Mesendoderm (in vitro differentiated cells): ENCODE measurements at regions not wholly inside any gene's neighbourhood (a gene's known extent, or its start where the extent isn't known, plus 50 kb on each side); places are given as distances from the start of the nearest gene placed in this dataset.

Experiments used
- DNase-seq: peaks from one replicate; pipeline ENCODE4 v3.0.0; 2013
- H2AK5ac ChIP-seq: 2 replicates; pipeline ENCODE4 v1.6.1; 2013; ENCODE audit warnings: low read length, inconsistent platforms
- H2BK120ac ChIP-seq: 2 replicates; pipeline ENCODE4 v1.6.1; 2013; ENCODE audit warnings: low read depth, mild to moderate bottlenecking, low read length, moderate library complexity, mixed read lengths
- H2BK15ac ChIP-seq: replicated peaks from 2 replicates; pipeline ENCODE4 v1.6.1; 2013; ENCODE audit warnings: low read depth, mild to moderate bottlenecking, moderate library complexity
- H2BK5ac ChIP-seq: 2 replicates; pipeline ENCODE4 v1.6.1; 2013; ENCODE audit warnings: low read length, inconsistent platforms
- H3K18ac ChIP-seq: 2 replicates; pipeline ENCODE4 v1.6.1; 2013; ENCODE audit warnings: mild to moderate bottlenecking, low read length, mixed read lengths
- H3K23ac ChIP-seq: one replicate; pipeline ENCODE4 v1.6.1; 2013; ENCODE audit warnings: low read length
- H3K27ac ChIP-seq: 2 replicates; pipeline ENCODE4 v1.5.1; 2013; ENCODE audit warnings: low read depth, mild to moderate bottlenecking, inconsistent platforms, low read length, moderate library complexity
- H3K27me3 ChIP-seq: 2 replicates; pipeline ENCODE4 v1.6.1; 2013; ENCODE audit warnings: low read length, control low read depth, mild to moderate bottlenecking, inconsistent platforms; ENCODE audit not compliant: insufficient read depth, poor library complexity
- H3K36me3 ChIP-seq: 2 replicates; pipeline ENCODE4 v1.6.1; 2013; ENCODE audit warnings: low read length, inconsistent platforms; ENCODE audit not compliant: control insufficient read depth, insufficient read depth
- H3K4ac ChIP-seq: one replicate; pipeline ENCODE4 v1.6.1; 2013; ENCODE audit warnings: low read depth, mild to moderate bottlenecking, low read length, moderate library complexity
- H3K4me1 ChIP-seq: 2 replicates; pipeline ENCODE4 v1.6.1; 2013; ENCODE audit warnings: low read depth, low read length, inconsistent platforms; ENCODE audit not compliant: control insufficient read depth
- H3K4me2 ChIP-seq: 2 replicates; pipeline ENCODE4 v1.6.1; 2013; ENCODE audit warnings: low read length
- H3K4me3 ChIP-seq: 2 replicates; pipeline ENCODE4 v1.5.1; 2013; ENCODE audit warnings: mild to moderate bottlenecking, low read length
- H3K56ac ChIP-seq: one replicate; pipeline ENCODE4 v1.6.1; 2013; ENCODE audit warnings: low read length
- H3K79me1 ChIP-seq: 2 replicates; pipeline ENCODE4 v1.6.1; 2013; ENCODE audit warnings: low read length, inconsistent platforms
- H3K79me2 ChIP-seq: 2 replicates; pipeline ENCODE4 v1.6.1; 2013; ENCODE audit warnings: mild to moderate bottlenecking, low read length; ENCODE audit not compliant: control insufficient read depth, insufficient read depth
- H3K9ac ChIP-seq: 2 replicates; pipeline ENCODE4 v1.6.1; 2013; ENCODE audit warnings: low read length, inconsistent platforms
- H4K5ac ChIP-seq: one replicate; pipeline ENCODE4 v1.6.1; 2013; ENCODE audit warnings: low read length
- H4K8ac ChIP-seq: one replicate; pipeline ENCODE4 v1.6.1; 2013; ENCODE audit warnings: low read depth, mild to moderate bottlenecking, control low read depth, low read length, moderate library complexity
- WGBS: extraction: QIAGEN DNeasy Blood & Tissue Kit; methylation state at CpG from one replicate; pipeline ENCODE4 v1.1.7; 2013; ENCODE audit warnings: low lambda C conversion rate, missing lambda C conversion rate; ENCODE audit not compliant: insufficient coverage; ENCODE audit errors: extremely low coverage; 5-methylcytosine and 5-hydroxymethylcytosine counted together

DNA sequence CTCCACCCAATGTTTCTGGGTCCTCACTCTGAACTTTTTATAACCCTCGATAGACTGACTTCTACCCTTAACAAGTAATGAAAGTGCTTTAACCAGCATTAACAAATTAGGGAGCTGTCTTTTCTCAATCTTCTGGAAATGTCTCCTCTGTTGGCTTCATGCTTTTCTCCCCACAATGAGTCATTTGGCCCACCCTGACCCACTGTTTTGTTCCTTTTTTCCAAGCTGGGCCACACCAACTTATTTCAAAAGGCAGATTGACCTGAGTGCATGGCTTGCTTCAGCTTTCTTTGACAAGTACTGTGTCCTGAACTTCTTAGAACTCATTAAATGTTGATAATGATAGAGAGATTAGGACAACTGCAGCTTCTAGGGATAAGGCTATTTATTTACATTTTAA is 199.6 kb upstream of the SEMA6D start:
- no CpG with 5 or more reads among the region's 1 CpG for WGBS
- Histone ChIP-seq H3K4me1 (no peaks in the 10 kb centered on the region), H3K4me3 (no peak overlapping the region), H3K9ac (no peak overlapping the region), H3K23ac (no peak overlapping the region), H3K27me3 (no peaks in the 10 kb centered on the region), H2BK120ac (no peak overlapping the region), H4K5ac (no peak overlapping the region), H3K36me3 (no peaks in the 10 kb centered on the region), H4K8ac (no peak overlapping the region), H2BK15ac (no peak overlapping the region), H3K56ac (no peak overlapping the region), H3K79me2 (no peaks in the 10 kb centered on the region), H2AK5ac (no peak overlapping the region), H3K27ac (no peak overlapping the region), H3K4me2 (no peak overlapping the region), H3K79me1 (no peaks in the 10 kb centered on the region), H2BK5ac (no peak overlapping the region), H3K18ac (no peak overlapping the region), H3K4ac (no peak overlapping the region)
- DNase-seq = no peak

GRCh38 chr15:47523681-47524475 is 193.4 kb upstream of the SEMA6D start:
- Histone ChIP-seq H3K27ac (no peak overlapping the region), H3K36me3 (no peaks in the 10 kb centered on the region), H3K79me1 (no peaks in the 10 kb centered on the region), H2BK5ac (no peak overlapping the region), H3K4ac (no peak overlapping the region), H2BK120ac (no peak overlapping the region), H3K79me2 (no peaks in the 10 kb centered on the region), H2BK15ac (no peak overlapping the region), H3K9ac (no peak overlapping the region), H3K56ac (no peak overlapping the region), H3K4me2 (no peak overlapping the region), H3K27me3 (no peaks in the 10 kb centered on the region), H3K23ac (no peak overlapping the region), H2AK5ac (no peak overlapping the region), H4K5ac (no peak overlapping the region), H3K4me3 (no peak overlapping the region), H4K8ac (no peak overlapping the region), H3K4me1 (no peaks in the 10 kb centered on the region), H3K18ac (no peak overlapping the region)
- WGBS = no CpG with 5 or more reads among the region's 12 CpGs
- no peak for DNase-seq

- Histone ChIP-seq H3K23ac (no peak overlapping the region), H3K4me1 (no peaks in the 10 kb centered on the region), H3K27me3 (no peaks in the 10 kb centered on the region), H3K79me2 (no peaks in the 10 kb centered on the region), H3K36me3 (no peaks in the 10 kb centered on the region), H3K79me1 (no peaks in the 10 kb centered on the region), H3K18ac (no peak overlapping the region), H4K5ac (no peak overlapping the region), H3K4me2 (no peak overlapping the region), H3K4me3 (no peak overlapping the region), H2BK5ac (no peak overlapping the region), H3K4ac (no peak overlapping the region), H2BK120ac (no peak overlapping the region), H3K9ac (no peak overlapping the region), H3K56ac (no peak overlapping the region), H2BK15ac (no peak overlapping the region), H3K27ac (no peak overlapping the region), H2AK5ac (no peak overlapping the region), H4K8ac (no peak overlapping the region)
- WGBS = no CpG with 5 or more reads among the region's 1 CpG
- DNase-seq = no peak
These were observed 188.1 kb upstream of the SEMA6D start for GRCh38 chr15:47529241-47529640.

DNA sequence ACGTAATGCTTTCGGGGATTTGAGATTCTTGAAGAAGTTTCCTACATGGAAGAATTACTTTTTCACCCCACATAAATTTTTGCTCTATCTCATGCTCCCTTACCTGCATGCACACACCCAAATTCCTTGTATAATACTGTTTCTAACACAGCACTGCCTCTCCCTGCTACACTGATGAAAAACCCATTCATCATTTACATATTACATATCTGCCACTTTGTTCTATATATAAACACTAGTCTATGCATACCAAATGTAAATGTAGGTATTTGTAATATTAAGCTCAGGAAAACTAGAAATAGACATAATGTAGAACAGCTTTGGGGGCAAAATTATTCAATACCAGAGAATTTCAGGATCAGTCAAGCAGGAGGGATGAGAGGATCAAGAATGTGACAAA is 182.6 kb upstream of the SEMA6D start:
- H3K9ac ChIP-seq = no peak overlapping the region
- no peak overlapping the region for H4K8ac ChIP-seq
- WGBS = no CpG with 5 or more reads among the region's 2 CpGs
- H3K4ac ChIP-seq = no peak overlapping the region
- H3K4me2 ChIP-seq = no peak overlapping the region
- H3K36me3 ChIP-seq = no peaks in the 10 kb centered on the region
- no peak overlapping the region for H2BK15ac ChIP-seq
- H3K79me2 ChIP-seq = no peaks in the 10 kb centered on the region
- H2BK5ac ChIP-seq = no peak overlapping the region
- H3K27ac ChIP-seq = no peak overlapping the region
- no peaks in the 10 kb centered on the region for H3K4me1 ChIP-seq
- no peak overlapping the region for H3K4me3 ChIP-seq
- H4K5ac ChIP-seq = no peak overlapping the region
- H3K79me1 ChIP-seq = no peaks in the 10 kb centered on the region
- no peak overlapping the region for H3K23ac ChIP-seq
- H2AK5ac ChIP-seq = no peak overlapping the region
- DNase-seq = no peak
- H3K27me3 ChIP-seq = no peaks in the 10 kb centered on the region
- H3K18ac ChIP-seq = no peak overlapping the region
- no peak overlapping the region for H3K56ac ChIP-seq
- H2BK120ac ChIP-seq = no peak overlapping the region

GRCh38 chr15:47541562-47541961 is 175.7 kb upstream of the SEMA6D start:
- no peak overlapping the region for H3K23ac ChIP-seq
- no peak overlapping the region for H2AK5ac ChIP-seq
- H2BK5ac ChIP-seq = no peak overlapping the region
- H4K5ac ChIP-seq = no peak overlapping the region
- H3K9ac ChIP-seq = no peak overlapping the region
- no peak overlapping the region for H2BK15ac ChIP-seq
- H3K4me3 ChIP-seq = no peak overlapping the region
- H3K4me1 ChIP-seq = no peaks in the 10 kb centered on the region
- no CpG with 5 or more reads among the region's 2 CpGs for WGBS
- H3K79me1 ChIP-seq = no peaks in the 10 kb centered on the region
- H3K4ac ChIP-seq = no peak overlapping the region
- no peak for DNase-seq
- no peak overlapping the region for H3K56ac ChIP-seq
- H2BK120ac ChIP-seq = no peak overlapping the region
- no peaks in the 10 kb centered on the region for H3K27me3 ChIP-seq
- no peak overlapping the region for H4K8ac ChIP-seq
- H3K79me2 ChIP-seq = no peaks in the 10 kb centered on the region
- H3K4me2 ChIP-seq = no peak overlapping the region
- no peaks in the 10 kb centered on the region for H3K36me3 ChIP-seq
- no peak overlapping the region for H3K27ac ChIP-seq
- H3K18ac ChIP-seq = no peak overlapping the region
